ENCODE measurements at regions not wholly inside any gene's neighbourhood (a gene's known extent, or its start where the extent isn't known, plus 50 kb on each side); places are given as distances from the start of the nearest gene placed in this dataset.

- H3K27me3 ChIP-seq (ENCODE audit: control insufficient read depth, insufficient read depth, low read length), result no peaks in the 10 kb centered on the region
- no CpG with 5 or more reads among the region's 2 CpGs for WGBS (ENCODE audit: insufficient coverage, insufficient read length)
- no peaks in the 10 kb centered on the region for H3K9me3 ChIP-seq (ENCODE audit: control insufficient read depth, insufficient read depth, low read length)
- no peaks in the 10 kb centered on the region for H3K4me1 ChIP-seq (ENCODE audit: control insufficient read depth, insufficient read depth, low read length)
- DNase-seq (ENCODE audit: low read depth, low spot score), result no peak
- no peak overlapping the region for H3K4me3 ChIP-seq (ENCODE audit: low read length)
- no peak overlapping the region for H3K27ac ChIP-seq (ENCODE audit: low read length)
- no peaks in the 10 kb centered on the region for H3K36me3 ChIP-seq (ENCODE audit: control insufficient read depth, insufficient read depth, low read length)
Observed at GRCh38 chr20:16965401-16965800, 217.2 kb downstream of the OTOR start.

GRCh38 chr20:16966276-16966880 lies 218.2 kb downstream of the OTOR start:
- no peaks in the 10 kb centered on the region for H3K27me3 ChIP-seq (ENCODE audit: control insufficient read depth, insufficient read depth, low read length)
- no peaks in the 10 kb centered on the region for H3K9me3 ChIP-seq (ENCODE audit: control insufficient read depth, insufficient read depth, low read length)
- no peaks in the 10 kb centered on the region for H3K36me3 ChIP-seq (ENCODE audit: control insufficient read depth, insufficient read depth, low read length)
- no peak overlapping the region for H3K27ac ChIP-seq (ENCODE audit: low read length)
- WGBS (ENCODE audit: insufficient coverage, insufficient read length), result no CpG with 5 or more reads among the region's 3 CpGs
- no peak overlapping the region for H3K4me3 ChIP-seq (ENCODE audit: low read length)
- DNase-seq (ENCODE audit: low read depth, low spot score), result no peak
- no peaks in the 10 kb centered on the region for H3K4me1 ChIP-seq (ENCODE audit: control insufficient read depth, insufficient read depth, low read length)

GRCh38 chr20:16968099-16968498 lies 219.9 kb downstream of the OTOR start:
- Histone ChIP-seq H3K9me3 (ENCODE audit: control insufficient read depth, insufficient read depth, low read length) (no peaks in the 10 kb centered on the region), H3K4me3 (ENCODE audit: low read length) (no peak overlapping the region), H3K27ac (ENCODE audit: low read length) (no peak overlapping the region), H3K36me3 (ENCODE audit: control insufficient read depth, insufficient read depth, low read length) (no peaks in the 10 kb centered on the region), H3K27me3 (ENCODE audit: control insufficient read depth, insufficient read depth, low read length) (no peaks in the 10 kb centered on the region), H3K4me1 (ENCODE audit: control insufficient read depth, insufficient read depth, low read length) (no peaks in the 10 kb centered on the region)
- no peak for DNase-seq (ENCODE audit: low read depth, low spot score)
- no CpG with 5 or more reads among the region's 3 CpGs for WGBS (ENCODE audit: insufficient coverage, insufficient read length)

GRCh38 chr20:16970776-16971175 lies 222.6 kb downstream of the OTOR start:
- Histone ChIP-seq H3K4me1 (ENCODE audit: control insufficient read depth, insufficient read depth, low read length) (no peaks in the 10 kb centered on the region), H3K27me3 (ENCODE audit: control insufficient read depth, insufficient read depth, low read length) (no peaks in the 10 kb centered on the region), H3K4me3 (ENCODE audit: low read length) (no peak overlapping the region), H3K9me3 (ENCODE audit: control insufficient read depth, insufficient read depth, low read length) (no peaks in the 10 kb centered on the region), H3K36me3 (ENCODE audit: control insufficient read depth, insufficient read depth, low read length) (no peaks in the 10 kb centered on the region), H3K27ac (ENCODE audit: low read length) (no peak overlapping the region)
- WGBS (ENCODE audit: insufficient coverage, insufficient read length), result no CpG with 5 or more reads among the region's 3 CpGs
- no peak for DNase-seq (ENCODE audit: low read depth, low spot score)

- Histone ChIP-seq H3K4me3 (ENCODE audit: low read length) (no peak overlapping the region), H3K27ac (ENCODE audit: low read length) (no peak overlapping the region), H3K9me3 (ENCODE audit: control insufficient read depth, insufficient read depth, low read length) (no peaks in the 10 kb centered on the region), H3K36me3 (ENCODE audit: control insufficient read depth, insufficient read depth, low read length) (no peaks in the 10 kb centered on the region), H3K27me3 (ENCODE audit: control insufficient read depth, insufficient read depth, low read length) (no peaks in the 10 kb centered on the region), H3K4me1 (ENCODE audit: control insufficient read depth, insufficient read depth, low read length) (no peaks in the 10 kb centered on the region)
- DNase-seq (ENCODE audit: low read depth, low spot score), result no peak
- no CpG with 5 or more reads among the region's 20 CpGs for WGBS (ENCODE audit: insufficient coverage, insufficient read length)
Observed at GRCh38 chr20:16974080-16974854, 226.1 kb downstream of the OTOR start.

- Histone ChIP-seq H3K27me3 (ENCODE audit: control insufficient read depth, insufficient read depth, low read length) (no peaks in the 10 kb centered on the region), H3K4me1 (ENCODE audit: control insufficient read depth, insufficient read depth, low read length) (no peaks in the 10 kb centered on the region), H3K4me3 (ENCODE audit: low read length) (no peak overlapping the region), H3K36me3 (ENCODE audit: control insufficient read depth, insufficient read depth, low read length) (no peaks in the 10 kb centered on the region), H3K9me3 (ENCODE audit: control insufficient read depth, insufficient read depth, low read length) (no peaks in the 10 kb centered on the region), H3K27ac (ENCODE audit: low read length) (no peak overlapping the region)
- no CpG with 5 or more reads among the region's 14 CpGs for WGBS (ENCODE audit: insufficient coverage, insufficient read length)
- DNase-seq (ENCODE audit: low read depth, low spot score), result no peak
Observed at GRCh38 chr20:16974855-16975162, 226.7 kb downstream of the OTOR start.

GRCh38 chr20:16975682-16976081 lies 227.5 kb downstream of the OTOR start:
- WGBS (ENCODE audit: insufficient coverage, insufficient read length), result no CpG with 5 or more reads among the region's 12 CpGs

GRCh38 chr20:16978497-16978896 lies 230.3 kb downstream of the OTOR start:
- Histone ChIP-seq H3K4me3 (ENCODE audit: low read length) (no peak overlapping the region), H3K4me1 (ENCODE audit: control insufficient read depth, insufficient read depth, low read length) (no peaks in the 10 kb centered on the region), H3K27ac (ENCODE audit: low read length) (no peak overlapping the region), H3K27me3 (ENCODE audit: control insufficient read depth, insufficient read depth, low read length) (no peaks in the 10 kb centered on the region), H3K36me3 (ENCODE audit: control insufficient read depth, insufficient read depth, low read length) (no peaks in the 10 kb centered on the region), H3K9me3 (ENCODE audit: control insufficient read depth, insufficient read depth, low read length) (no peaks in the 10 kb centered on the region)
- DNase-seq (ENCODE audit: low read depth, low spot score), result no peak
- WGBS (ENCODE audit: insufficient coverage, insufficient read length), result no CpG with 5 or more reads among the region's 1 CpG

More at GRCh38 chr20:16975682-16976081, 227.5 kb downstream of the OTOR start:
- Histone ChIP-seq H3K4me3 (ENCODE audit: low read length) (no peak overlapping the region), H3K36me3 (ENCODE audit: control insufficient read depth, insufficient read depth, low read length) (no peaks in the 10 kb centered on the region), H3K4me1 (ENCODE audit: control insufficient read depth, insufficient read depth, low read length) (no peaks in the 10 kb centered on the region), H3K27me3 (ENCODE audit: control insufficient read depth, insufficient read depth, low read length) (no peaks in the 10 kb centered on the region), H3K27ac (ENCODE audit: low read length) (no peak overlapping the region), H3K9me3 (ENCODE audit: control insufficient read depth, insufficient read depth, low read length) (no peaks in the 10 kb centered on the region)
- DNase-seq (ENCODE audit: low read depth, low spot score), result no peak

- no peaks in the 10 kb centered on the region for H3K9me3 ChIP-seq (ENCODE audit: control insufficient read depth, insufficient read depth, low read length)
- H3K36me3 ChIP-seq (ENCODE audit: control insufficient read depth, insufficient read depth, low read length), result no peaks in the 10 kb centered on the region
- H3K27ac ChIP-seq (ENCODE audit: low read length), result no peak overlapping the region
- no peak overlapping the region for H3K4me3 ChIP-seq (ENCODE audit: low read length)
- WGBS (ENCODE audit: insufficient coverage, insufficient read length), result no CpG with 5 or more reads among the region's 4 CpGs
- DNase-seq (ENCODE audit: low read depth, low spot score), result no peak
- no peaks in the 10 kb centered on the region for H3K4me1 ChIP-seq (ENCODE audit: control insufficient read depth, insufficient read depth, low read length)
- no peaks in the 10 kb centered on the region for H3K27me3 ChIP-seq (ENCODE audit: control insufficient read depth, insufficient read depth, low read length)
Observed at GRCh38 chr20:16982091-16982726, 234.1 kb downstream of the OTOR start.

GRCh38 chr20:16984481-16984880 lies 236.3 kb downstream of the OTOR start:
- H3K36me3 ChIP-seq (ENCODE audit: control insufficient read depth, insufficient read depth, low read length), result no peaks in the 10 kb centered on the region
- H3K27me3 ChIP-seq (ENCODE audit: control insufficient read depth, insufficient read depth, low read length), result no peaks in the 10 kb centered on the region
- no peaks in the 10 kb centered on the region for H3K9me3 ChIP-seq (ENCODE audit: control insufficient read depth, insufficient read depth, low read length)
- no peak for DNase-seq (ENCODE audit: low read depth, low spot score)
- H3K4me3 ChIP-seq (ENCODE audit: low read length), result no peak overlapping the region
- H3K4me1 ChIP-seq (ENCODE audit: control insufficient read depth, insufficient read depth, low read length), result no peaks in the 10 kb centered on the region
- H3K27ac ChIP-seq (ENCODE audit: low read length), result no peak overlapping the region

Measured in iPS DF 6.9 (cell line).